Daoy (cell line): ENCODE measurements at regions not wholly inside any gene's neighbourhood (a gene's known extent, or its start where the extent isn't known, plus 50 kb on each side); places are given as distances from the start of the nearest gene placed in this dataset.
"Not testable (repeated sequence)": the region's sequence is repeated elsewhere in the genome, so short reads cannot be mapped to it uniquely, and the experiment has no call there.

Source experiments
- DNase-seq: peaks from one replicate; pipeline ENCODE4 v3.0.0-alpha.2; 2015; ENCODE audit warnings: low read depth

GRCh38 chr13:47705185-47705584 is 295.9 kb downstream of the SUCLA2 start:
- DNase-seq: no peak

- no peak for DNase-seq
Measured at GRCh38 chr13:47696674-47697073, 304.4 kb downstream of the SUCLA2 start.

GRCh38 chr13:47687577-47687976 is 313.5 kb downstream of the SUCLA2 start:
- DNase-seq: no peak

- DNase-seq: not testable (repeated sequence)
Measured at GRCh38 chr13:47685156-47685555, 315.9 kb downstream of the SUCLA2 start.

GRCh38 chr13:47680748-47681147 is 320.3 kb downstream of the SUCLA2 start:
- no peak for DNase-seq

GRCh38 chr13:47679401-47679800 is 321.7 kb downstream of the SUCLA2 start:
- no peak for DNase-seq

GRCh38 chr13:47678201-47678968 is 322.7 kb downstream of the SUCLA2 start:
- DNase-seq: no peak

- no peak for DNase-seq
Measured at GRCh38 chr13:47675871-47676270, 325.2 kb downstream of the SUCLA2 start.

- no peak for DNase-seq
Measured at GRCh38 chr13:47673009-47673850, 327.8 kb downstream of the SUCLA2 start.

- DNase-seq: no peak
Measured at GRCh38 chr13:47672245-47673008, 328.6 kb downstream of the SUCLA2 start.

GRCh38 chr13:47671776-47672175 is 329.3 kb downstream of the SUCLA2 start:
- no peak for DNase-seq

- no peak for DNase-seq
Measured at GRCh38 chr13:47665043-47665442, 336.0 kb downstream of the SUCLA2 start.

GRCh38 chr13:47661076-47661475 is 340.0 kb downstream of the SUCLA2 start:
- DNase-seq: peak; percentile 38

GRCh38 chr13:47656651-47657050 is 344.4 kb downstream of the SUCLA2 start:
- DNase-seq: no peak

GRCh38 chr13:47650209-47650608 is 350.9 kb downstream of the SUCLA2 start:
- no peak for DNase-seq

GRCh38 chr13:47647001-47647400 is 354.1 kb downstream of the SUCLA2 start:
- no peak for DNase-seq

GRCh38 chr13:47646298-47646697 is 354.8 kb downstream of the SUCLA2 start:
- DNase-seq: no peak

GRCh38 chr13:47639738-47640447 is 361.2 kb downstream of the SUCLA2 start:
- no peak for DNase-seq

- DNase-seq: no peak
Measured at GRCh38 chr13:47638627-47639026, 362.4 kb downstream of the SUCLA2 start.

GRCh38 chr13:47632311-47632710 is 368.8 kb downstream of the SUCLA2 start:
- no peak for DNase-seq

GRCh38 chr13:47628666-47629065 is 372.4 kb downstream of the SUCLA2 start:
- DNase-seq: peak; percentile 55

- DNase-seq: no peak
Measured at GRCh38 chr13:47623862-47624261, 377.2 kb downstream of the SUCLA2 start.
